Fibroblast of pulmonary artery (primary cell): ENCODE measurements at regions not wholly inside any gene's neighbourhood (a gene's known extent, or its start where the extent isn't known, plus 50 kb on each side); places are given as distances from the start of the nearest gene placed in this dataset.

ENCODE experiments used
- DNase-seq: peaks from one replicate; pipeline ENCODE4 v3.0.0-alpha.2; 2010; ENCODE audit warnings: low read depth
- H3K4me3 ChIP-seq: replicated peaks from 2 replicates; pipeline ENCODE4 v1.5.1; 2011; ENCODE audit warnings: low read depth, mild to moderate bottlenecking, control low read depth, low read length, moderate library complexity
- TF ChIP-seq, protein P1 (sequence below): IDR thresholded peaks from 2 replicates; pipeline ENCODE4 v1.5.1; 2011; ENCODE audit warnings: mild to moderate bottlenecking, control low read depth, low read length, inconsistent platforms; ENCODE audit errors: missing control alignments

DNA sequence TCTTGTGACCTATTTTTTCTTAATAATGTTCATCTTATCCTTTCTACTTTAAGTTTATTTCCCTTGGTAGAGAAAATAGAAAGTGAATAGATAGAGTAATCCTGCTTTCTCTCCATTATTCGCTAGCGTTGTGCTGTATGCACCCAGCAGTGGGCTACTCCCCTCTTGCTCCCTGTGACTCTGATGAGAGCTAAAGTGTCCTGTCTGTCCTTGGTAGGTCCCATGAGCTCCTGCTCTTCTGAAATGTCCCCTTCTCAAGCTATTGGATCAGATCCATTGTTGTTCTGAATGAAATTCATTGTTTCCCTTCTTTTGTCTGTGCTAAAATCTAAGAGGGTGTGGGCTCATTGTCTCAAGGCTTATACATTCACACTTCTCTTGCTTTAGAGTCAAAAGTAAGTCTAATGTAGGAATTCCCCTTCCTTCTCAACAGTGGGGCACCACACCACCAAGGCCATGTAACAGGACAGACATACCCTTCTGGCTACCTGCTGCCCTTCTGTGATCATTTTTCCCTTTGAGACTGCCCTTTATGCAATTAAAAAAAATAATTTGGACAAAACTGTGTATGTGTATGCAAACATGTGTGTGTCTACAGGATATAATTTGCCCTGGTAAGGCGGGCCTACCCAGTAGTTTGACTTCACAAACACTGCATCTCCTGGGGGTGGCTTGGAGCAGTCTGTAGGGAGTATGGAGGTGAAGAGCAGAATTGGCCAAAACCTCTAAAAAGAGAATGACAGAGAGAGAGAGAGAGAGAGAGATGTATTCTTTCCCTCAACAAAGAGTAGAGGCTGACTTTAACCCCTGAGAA is 167.0 kb upstream of the MYLIP start:
- TF ChIP-seq, protein P1, sequence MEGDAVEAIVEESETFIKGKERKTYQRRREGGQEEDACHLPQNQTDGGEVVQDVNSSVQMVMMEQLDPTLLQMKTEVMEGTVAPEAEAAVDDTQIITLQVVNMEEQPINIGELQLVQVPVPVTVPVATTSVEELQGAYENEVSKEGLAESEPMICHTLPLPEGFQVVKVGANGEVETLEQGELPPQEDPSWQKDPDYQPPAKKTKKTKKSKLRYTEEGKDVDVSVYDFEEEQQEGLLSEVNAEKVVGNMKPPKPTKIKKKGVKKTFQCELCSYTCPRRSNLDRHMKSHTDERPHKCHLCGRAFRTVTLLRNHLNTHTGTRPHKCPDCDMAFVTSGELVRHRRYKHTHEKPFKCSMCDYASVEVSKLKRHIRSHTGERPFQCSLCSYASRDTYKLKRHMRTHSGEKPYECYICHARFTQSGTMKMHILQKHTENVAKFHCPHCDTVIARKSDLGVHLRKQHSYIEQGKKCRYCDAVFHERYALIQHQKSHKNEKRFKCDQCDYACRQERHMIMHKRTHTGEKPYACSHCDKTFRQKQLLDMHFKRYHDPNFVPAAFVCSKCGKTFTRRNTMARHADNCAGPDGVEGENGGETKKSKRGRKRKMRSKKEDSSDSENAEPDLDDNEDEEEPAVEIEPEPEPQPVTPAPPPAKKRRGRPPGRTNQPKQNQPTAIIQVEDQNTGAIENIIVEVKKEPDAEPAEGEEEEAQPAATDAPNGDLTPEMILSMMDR = no peak
- no peak overlapping the region for H3K4me3 ChIP-seq
- no peak for DNase-seq

DNA sequence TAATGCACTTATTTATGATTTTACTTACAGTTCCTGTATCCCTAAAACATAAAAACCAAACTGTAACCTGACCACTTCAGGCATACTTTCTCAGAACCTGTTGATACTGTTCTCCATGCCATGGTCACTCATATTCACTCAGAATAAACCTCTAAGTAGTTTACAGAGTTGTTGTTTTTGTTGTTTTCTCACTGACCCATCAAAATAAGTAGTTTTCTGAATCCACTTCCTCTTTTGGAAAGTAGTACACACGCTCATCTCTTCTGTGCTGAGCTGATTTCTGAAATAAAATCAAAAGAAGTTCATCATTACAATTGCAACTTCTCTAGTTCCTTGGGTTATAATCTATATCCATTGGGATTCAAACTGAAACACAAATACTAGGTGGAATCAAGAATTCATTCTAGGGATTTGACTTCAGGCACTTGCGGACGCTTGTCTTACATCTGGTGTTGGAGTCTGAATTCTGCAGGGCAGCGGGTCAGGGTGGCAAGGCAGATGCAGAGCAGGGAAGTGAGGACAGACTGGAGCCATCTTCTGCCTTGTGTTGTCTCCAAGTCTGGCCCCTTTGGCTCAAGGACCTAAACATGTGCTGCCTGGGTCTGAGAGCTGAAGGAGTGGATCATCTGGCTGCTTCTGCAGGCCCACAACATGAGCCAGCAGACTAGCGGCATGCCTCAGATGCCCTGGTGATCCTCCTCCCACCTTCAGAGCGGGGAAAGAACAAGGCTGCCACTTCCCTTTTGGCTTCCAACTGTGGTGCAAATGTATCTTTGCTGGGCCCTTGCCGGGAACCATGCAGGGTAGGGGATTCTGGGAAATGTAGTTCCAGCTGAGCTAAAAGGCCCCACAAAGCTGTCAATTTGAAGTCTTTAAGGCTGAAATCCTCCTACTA is 167.9 kb upstream of the MYLIP start:
- H3K4me3 ChIP-seq = no peak overlapping the region
- TF ChIP-seq, protein P1 = no peak
- peak; percentile 10 for DNase-seq

DNA sequence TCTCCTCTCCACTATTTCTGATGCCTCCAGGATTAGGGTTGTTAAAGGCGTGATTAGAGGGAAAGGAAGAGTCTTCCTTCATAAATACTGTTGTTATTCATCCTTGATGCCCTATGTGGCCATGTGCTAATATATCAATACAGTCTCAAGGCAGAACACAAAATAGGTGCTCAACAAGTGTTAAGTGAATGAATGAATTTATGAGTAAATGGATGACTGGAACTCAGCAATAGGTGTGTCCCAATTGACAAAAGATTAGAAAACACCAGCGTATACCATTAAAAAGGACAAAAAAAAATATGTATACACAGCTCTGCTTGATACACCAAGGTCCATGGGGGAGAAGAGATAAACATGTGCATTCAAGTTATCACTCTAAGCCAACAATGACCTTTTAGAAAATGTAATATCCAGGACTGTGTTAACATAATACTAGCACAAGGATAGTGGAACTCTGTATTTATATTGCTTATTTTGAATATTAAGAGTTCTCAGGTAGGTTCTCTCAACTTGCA is 171.2 kb upstream of the MYLIP start:
- no peak overlapping the region for H3K4me3 ChIP-seq
- TF ChIP-seq, protein P1 = no peak
- DNase-seq = no peak

DNA sequence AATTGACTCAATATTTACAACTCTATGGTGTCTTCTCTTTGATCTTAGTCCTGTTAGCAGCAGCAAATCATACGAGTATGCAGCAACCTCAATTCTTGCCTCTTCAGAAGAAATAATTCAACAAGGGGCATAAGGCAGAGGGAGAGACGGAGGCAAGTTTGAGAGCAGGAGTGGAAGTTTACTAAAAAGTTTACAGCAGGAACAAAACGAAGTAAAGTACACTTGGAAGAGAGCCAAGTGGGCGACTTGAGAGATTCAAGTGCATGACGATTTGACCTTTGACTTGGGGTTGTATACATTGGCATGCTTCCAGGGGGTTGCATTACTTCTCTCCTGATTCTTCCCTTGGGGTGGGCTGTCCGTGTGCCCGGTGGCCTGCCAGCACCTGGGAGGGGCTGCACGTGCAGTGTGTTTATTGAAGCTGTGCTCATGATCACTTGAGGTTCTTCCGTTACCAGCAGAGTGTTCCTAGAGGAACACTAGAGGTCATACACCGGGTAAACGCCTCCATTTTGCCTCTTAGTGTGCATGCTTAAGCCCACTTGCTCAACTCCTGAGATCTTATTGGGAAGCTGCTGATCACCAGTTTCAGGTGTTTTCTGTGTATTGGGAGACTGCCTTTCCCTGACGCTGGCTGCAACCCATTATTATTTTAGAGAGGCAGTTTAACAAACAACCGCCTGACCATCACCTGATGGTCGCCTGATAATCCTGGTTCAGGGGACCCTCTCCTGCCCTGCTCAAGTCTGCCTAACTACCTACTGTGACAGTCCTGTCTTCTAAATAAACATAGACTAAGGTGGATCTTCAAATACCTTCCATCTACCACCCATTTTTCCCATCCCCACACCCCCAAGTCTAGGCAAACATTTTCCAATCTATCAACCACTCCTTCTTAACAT is 172.4 kb upstream of the MYLIP start:
- H3K4me3 ChIP-seq = no peak overlapping the region
- DNase-seq = peak; percentile 22
- TF ChIP-seq, protein P1 = no peak

DNA sequence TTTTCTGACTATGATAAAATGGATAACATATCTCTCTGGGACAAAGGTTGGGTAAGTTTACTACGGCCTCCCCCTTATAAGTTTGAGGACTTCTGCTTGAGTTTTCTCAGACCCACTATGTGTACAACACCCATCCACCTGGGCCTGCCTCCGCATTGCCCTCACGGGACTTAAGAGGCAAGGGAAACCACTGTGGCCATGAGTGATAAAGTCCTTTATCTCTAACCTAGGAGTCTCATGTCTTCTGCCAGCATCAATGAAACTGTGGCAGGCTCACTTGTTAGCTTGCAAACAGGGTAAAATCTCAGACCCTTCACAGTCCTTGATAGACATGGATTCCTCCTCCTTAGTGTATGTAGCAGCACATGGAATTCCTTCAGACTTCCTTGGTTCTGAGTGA is 173.4 kb upstream of the MYLIP start:
- H3K4me3 ChIP-seq = no peak overlapping the region
- TF ChIP-seq, protein P1 = no peak
- no peak for DNase-seq

DNA sequence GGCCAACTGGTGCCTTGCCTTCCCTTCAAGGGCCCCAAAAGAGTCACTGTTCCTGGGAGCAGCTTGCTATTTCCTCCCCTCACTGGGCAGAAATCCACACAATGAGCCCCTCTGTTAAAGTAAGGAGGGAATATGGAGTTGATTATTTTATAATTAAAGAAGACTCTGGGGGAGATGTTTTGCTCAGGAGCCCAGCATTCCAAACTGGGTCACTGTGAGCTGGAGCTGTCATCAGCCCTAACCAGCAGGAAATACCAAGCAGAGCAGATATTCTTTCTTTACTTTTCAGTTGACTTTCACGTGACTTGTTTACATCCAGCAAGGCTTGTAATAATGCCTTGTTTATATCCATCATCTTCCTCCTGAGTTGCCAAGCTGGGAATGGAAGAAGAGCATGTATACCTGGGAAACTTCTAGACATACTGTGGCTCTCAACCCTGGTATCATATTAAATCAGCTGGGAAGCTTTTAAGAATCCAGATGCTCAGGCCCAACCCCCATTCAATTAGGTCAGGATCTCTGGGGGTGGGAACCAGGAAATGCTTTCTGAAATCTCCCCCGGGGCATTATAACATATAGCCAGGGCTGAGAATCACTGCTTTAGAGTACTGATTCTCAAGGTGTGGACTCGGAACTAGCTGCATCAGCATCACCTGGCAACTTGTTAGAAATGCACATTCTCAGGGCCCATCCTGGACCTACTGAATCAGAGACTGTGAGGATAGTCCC is 175.6 kb upstream of the MYLIP start:
- DNase-seq = peak; percentile 77
- H3K4me3 ChIP-seq = no peak overlapping the region
- TF ChIP-seq, protein P1 = no peak
